DMS 273 treated with DMSO at 0.1 percent for 48 hours (cell line): ENCODE measurements at regions not wholly inside any gene's neighbourhood (a gene's known extent, or its start where the extent isn't known, plus 50 kb on each side); places are given as distances from the start of the nearest gene placed in this dataset.
"Not testable (repeated sequence)": the region's sequence is repeated elsewhere in the genome, so short reads cannot be mapped to it uniquely, and the experiment has no call there.

Experiments used
- DNase-seq: peaks from one replicate; lab custom pipeline; 2025; lab: John Stamatoyannopoulos, UW

DNA sequence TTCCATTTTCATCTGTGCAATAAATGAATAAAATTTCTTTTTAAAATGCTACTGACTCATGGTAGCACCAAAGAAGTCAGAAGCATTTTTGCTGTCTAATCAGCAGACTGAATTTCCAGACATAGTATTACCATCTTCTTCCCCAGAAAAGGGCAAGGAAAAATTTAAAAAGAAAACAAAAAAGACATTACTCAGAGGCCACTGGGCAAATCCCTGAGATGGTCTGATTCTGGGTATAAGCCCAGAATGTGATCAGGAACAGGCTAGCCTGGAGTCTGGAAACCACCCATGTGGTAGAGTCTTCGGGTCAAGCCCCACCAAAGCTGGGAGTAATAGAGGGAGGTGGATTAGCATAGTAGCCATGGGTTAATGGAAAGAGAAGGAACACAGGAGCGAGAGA is 342.8 kb downstream of the FBXW7 start:
- DNase-seq: no peak

DNA sequence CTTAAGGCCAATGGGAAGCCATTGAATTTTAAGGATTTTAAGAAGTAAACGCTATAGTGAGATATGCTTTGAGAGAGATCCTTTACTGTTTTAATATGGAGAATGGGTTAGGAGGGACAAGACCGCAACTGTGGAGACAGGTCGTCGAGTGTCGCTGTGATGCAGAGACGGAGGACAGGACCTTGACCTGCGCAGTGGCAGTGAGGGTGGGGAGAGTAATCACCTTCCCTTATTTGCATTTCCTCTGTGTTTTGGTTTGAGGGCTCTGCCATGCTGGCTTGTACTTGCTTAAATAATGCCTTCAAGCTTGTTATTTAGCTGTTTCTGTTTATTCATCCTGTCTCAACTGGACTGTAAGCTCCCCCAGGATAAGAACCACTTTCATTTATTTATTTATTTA is 345.0 kb downstream of the FBXW7 start:
- no peak for DNase-seq

DNA sequence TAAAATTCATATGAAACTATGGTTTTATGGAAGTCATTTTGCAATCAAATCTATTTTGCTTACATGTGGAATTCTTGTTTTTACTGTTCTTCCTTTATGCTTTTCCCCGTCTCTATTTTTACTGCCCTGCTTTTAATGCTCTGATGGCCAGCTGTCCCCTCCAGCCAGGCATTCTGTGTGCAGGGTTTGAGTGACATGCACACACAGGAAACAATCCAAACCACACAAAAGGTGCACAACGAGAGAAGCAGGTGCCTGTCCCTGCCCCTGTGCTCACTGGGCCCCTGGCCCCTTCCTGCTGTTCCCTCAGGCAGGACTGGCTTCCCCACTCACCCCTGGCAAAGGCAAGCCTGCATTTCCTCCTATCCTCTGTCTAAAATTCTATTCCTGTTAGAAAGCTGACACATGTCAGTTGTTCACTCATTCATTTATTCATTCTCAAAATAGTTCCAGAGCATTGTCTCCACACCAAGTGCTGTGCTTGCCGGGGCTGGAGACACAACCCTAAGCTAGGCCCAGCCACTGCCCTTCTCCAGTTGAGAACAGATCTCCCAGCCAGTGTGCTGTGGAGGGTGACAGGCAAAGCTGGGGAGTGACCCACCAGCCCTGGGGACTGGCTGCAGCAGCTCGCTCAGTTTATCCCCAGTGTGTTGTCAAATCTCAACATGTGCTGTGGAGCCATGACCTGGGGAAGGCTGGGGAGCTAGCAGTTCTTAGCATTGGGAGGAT is 346.3 kb downstream of the FBXW7 start:
- no peak for DNase-seq

DNA sequence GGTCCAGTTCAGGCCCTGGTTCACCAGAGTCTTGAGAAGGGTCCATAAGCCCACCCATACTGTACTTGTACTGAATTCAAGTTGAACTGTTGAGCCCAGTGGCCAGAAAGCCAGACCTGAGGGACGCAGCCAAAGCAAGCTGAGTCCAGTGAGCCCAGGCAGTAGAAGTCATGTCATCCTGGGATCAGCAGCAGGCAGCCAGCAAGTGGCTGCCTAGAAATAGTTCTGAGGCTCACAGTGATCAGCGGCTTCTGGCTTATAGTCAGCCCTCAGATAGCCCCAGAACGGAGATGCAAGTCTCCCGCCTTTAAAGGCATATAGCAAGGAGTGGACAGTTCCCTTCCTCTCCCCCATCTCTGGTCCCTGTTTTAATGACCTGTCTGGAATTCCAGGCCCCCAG is 347.1 kb downstream of the FBXW7 start:
- DNase-seq: no peak

DNA sequence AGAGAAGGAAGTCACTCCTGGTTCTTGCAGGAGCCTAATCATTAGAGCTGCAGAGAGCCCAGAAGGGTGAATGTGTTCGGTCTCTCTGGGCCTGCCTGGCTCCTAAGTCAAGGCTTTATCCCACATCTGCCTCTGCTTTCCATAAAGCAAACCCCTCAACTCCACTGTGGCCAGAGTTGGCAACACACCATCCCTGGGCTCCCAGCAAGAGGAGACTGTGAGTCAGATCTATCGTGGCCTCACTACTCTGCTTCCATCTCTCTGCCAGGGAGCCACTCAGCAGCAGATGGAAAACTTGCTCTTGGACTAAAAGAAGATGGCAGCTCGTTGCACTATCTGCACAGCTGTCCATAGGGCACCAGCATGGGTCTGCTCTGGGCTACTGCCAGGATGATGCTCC is 348.2 kb downstream of the FBXW7 start:
- DNase-seq: no peak

DNA sequence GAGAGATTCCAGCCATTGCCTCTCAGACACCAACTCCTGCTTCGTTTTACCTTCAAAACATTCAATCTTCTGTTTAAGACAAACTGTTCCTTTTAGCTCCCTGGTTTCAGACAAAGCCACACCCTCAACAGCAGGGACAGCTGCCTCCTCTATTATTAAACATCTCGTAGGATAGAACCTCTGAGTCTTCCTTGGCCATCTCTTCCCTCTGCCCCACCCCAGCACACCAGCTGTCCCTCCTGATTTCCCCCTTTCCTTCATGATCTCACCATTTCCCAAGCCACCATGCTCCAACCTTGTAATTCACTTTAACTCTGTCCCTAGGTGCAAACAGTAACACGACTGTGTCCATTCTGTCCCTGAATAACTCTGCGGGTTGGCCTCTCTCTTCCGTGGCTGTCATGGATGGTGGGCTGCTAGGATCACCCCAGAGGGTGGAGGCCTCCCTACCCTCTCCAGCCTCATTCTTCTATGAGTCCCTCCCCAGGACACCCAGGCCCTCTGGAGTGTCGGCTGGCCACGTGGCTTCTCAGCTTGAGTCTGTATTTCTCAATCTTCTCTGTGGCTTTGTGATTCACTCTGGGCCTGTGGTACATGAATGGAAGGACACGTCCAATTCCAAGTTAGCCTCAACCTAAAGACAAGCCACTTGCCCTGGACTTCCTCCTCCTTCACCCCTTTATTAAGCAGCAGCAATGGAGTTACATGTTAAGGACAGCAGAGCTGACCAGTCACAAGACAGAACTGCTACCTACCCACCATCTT is 349.9 kb downstream of the FBXW7 start:
- no peak for DNase-seq

DNA sequence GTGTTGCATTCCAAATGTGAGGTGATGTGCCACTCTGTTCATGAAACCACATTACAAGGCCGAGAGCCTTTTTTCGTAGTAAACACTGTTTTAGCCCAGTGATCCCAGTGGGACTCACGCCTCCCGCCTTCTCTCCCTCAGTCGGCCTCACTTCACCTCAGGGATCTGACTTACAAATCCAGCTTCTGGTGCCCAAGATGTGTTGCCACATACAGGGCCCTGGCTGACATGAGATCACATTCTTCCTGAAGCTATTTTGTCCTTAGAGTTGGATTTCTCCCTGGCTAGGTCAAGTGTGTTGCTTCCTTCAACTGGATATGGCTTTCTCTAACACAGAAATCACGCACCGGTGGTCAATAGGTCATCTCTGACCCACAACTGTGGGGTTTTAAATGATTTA is 354.7 kb downstream of the FBXW7 start:
- DNase-seq: no peak

DNA sequence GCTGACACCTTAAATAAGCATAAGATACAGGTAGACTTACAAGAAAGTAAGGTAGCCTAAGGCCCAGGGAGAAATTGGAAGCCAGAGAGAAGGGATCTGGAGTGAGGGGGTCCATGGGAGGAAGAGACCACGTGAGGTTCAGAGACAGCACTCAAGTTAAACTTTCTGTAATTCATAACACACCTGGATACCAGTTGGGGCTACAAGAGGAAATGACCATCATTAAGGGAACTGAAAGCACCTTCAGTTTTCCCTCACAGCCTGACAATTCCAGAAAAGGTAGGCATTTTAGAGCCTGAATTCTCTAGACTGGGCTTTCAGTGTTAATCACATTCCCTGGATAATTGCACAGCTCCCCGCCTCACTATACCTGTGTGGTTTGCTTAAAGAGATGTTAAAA is 355.5 kb downstream of the FBXW7 start:
- no peak for DNase-seq

DNA sequence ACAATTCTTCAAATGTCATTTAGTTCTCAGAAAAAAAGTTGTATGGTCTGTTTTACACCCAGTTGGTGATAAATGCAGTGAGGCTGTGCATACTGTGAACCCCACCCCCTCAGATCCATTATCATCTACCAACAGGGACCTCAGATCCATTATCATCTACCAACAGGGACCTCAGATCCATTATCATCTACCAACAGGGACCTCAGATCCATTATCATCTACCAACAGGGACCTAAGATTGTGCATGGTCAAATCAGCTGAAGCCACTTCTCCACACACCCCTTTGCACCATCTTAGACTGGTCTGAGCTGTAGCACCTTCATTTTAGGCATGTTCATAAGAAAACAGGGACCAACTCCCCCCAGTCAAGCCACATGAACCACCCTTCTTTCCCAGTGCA is 358.4 kb downstream of the FBXW7 start:
- DNase-seq: not testable (repeated sequence)

DNA sequence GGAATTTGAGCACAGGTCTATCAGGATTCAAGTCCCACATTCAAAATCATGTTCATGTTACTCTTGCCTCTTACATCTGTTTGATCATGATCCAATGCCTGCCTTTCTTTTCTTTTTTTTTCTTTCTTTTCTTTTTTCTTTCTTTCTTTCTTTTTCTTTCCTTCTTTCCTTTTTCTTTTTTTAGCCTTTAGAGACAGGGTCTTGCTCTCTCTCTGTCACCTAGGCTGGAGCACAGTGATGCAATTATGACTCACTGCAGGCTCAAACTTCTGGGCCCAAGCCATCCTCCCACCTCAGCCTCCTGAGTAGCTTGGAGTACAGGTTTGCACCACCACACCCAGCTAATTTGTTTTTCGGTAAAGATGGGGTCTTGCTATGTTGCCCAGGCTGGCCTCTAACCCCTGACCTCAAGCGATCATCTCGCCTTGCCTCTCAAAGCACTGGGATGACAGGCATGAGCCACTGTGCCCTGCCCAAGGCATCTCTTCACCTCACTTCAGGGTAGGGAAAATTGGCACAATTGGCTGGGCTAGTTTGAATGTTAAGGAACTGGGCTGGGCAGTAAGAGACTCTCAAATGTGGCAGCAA is 359.2 kb downstream of the FBXW7 start:
- no peak for DNase-seq

DNA sequence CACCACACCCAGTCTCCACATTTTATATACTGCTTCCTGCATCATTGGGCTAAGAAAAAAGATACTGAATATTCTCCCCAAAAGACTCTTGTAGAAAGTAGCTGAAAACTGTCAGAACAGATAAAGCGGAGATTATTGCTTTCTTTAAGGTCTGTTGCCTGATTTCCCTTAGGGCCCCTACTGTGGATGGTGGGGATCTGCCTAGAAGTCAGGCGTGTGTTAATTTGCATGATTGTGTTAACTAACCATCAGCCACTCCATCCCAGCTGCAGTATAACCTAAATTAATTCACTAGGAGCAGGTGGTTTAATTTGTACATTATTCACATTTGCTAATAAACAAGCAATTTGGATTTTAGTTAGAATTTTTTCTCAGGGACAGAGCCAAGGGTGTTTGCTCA is 360.3 kb downstream of the FBXW7 start:
- DNase-seq: no peak

DNA sequence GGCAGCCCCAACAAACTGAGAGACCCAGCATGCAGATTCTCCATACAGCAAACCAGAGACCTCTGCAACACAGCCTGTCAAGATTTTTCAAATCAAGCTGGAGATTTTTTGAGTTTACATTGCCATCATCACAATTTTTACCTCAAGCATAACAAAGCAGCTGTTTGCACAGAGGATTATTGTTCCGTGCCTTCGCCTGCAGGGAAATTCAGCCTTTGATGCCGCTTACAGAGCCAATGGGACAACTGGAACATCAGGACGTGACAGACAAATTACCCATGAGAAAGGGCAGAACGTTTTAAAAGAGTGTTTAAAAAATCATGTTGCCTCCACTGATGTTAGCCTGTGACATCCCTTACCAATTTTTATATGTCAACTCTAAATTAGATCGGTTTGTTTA is 363.7 kb downstream of the FBXW7 start:
- no peak for DNase-seq

DNA sequence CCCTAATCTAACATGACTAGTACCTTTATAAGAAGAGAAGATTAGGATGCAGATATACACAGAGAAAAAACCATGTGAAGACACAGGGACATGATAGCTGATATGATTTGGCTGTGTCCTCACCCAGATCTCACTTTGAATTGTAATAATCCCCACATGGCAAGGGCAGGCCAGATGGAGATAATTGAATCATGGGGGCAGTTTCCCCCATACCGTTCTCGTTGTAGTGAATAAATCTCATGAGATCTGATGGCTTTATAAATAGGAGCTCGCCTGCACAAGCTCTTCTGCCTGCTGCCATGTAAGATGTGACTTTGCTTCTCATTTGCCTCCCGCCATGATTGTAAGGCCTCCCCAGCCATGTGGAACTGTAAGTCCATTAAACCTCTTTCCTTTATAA is 364.3 kb downstream of the FBXW7 start:
- DNase-seq: no peak

DNA sequence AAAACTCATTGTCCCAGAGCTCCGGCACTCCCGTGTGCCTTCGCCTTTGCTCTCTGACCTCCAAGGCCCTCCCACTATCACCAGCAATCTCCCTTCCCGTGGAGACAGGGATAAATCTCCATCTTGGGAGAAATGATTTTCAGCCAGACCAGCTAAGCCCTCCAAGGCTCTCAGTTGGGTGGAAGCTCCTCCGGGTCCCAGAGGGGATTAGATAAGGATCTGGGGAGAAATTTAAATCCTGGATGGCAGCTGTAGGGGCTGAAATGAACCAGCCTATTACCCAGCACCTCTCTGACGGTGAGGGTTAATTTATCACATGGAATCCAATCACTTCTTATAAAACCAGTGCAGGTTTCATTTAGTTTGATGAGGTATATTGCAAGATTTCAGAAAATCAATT is 366.2 kb downstream of the FBXW7 start:
- no peak for DNase-seq

DNA sequence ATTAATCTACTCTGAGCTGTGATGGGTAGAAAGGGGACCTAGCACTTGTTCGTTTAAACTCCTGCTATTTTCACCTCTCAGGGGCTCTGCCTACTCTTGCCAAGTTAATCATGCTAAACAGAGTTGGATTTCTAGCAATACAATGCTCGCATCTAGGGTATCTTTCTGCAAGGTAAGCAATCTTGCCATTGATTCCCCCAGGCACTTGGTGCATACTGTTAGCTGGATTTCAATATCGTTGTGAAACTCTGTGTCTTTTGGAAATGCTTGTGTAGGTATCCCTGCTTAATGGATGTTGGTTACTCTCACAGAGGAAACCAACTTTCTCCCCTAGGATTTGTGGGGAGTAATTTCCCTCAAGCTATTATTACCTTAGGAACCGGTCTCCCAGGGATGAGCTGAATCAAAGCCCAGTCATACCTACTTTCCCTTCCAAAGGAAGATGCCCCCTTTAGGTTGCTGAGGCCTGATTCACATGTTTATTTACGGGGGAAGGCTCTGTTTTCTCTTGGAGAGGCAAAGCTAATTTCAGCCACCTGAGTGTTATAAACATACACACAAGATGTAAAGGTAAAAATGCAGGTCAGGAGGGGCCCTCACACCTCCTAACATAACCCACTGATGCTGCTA is 366.8 kb downstream of the FBXW7 start:
- DNase-seq: no peak

DNA sequence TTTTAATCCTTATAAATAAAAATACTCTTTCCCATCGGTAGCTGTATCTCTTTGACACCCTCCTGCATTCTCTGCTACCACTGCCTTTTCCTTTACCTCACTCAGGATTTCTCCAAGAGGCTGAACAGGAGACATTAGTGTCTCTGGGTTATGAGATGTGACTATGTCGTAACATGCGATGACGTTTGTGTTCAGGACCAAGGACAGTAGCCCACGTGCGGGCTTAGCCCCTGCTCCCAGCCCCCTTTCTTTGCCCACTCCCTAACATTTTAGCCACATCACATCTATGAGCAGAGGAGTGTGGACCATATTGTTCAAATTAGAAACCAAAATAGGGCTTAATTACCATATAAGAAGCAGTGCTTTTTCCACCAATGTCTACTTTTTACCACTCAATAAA is 369.3 kb downstream of the FBXW7 start:
- DNase-seq: no peak

DNA sequence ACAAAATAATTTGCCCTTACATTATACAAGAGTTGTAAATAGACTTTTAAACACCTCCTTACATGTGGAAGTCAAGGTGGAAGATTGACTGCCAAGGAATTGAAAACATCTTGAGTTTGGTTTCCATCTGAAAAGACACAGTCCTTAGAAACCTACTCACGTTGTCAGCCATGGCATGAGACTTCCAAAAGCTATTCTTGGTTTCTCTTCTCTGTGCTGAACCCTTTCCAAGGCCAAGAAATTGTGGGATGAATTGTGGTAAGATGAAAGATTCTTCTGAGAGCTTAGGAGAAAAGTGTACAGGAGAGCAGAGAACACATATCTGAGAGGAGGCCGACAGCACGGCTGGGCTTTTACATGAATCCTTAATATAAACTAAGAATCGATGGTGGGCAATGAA is 370.0 kb downstream of the FBXW7 start:
- no peak for DNase-seq

DNA sequence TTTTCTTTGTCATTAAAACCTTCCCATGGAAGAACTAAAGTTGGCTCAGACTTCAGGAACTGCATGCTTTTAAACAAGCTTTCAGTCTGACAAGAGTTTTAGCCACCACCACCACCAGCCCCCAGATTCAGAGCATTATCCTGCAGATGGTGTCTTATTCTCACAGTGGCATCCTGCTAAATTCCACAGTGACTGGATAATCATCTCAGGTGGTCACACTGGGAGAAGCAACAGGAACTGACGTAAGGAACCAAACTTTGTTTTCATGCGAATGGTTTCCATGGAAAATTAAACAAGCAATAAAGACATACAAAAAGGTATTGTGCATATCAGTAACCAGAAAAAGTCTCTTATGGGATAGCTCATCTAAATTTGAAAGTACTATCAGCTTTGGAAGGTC is 370.7 kb downstream of the FBXW7 start:
- DNase-seq: no peak

DNA sequence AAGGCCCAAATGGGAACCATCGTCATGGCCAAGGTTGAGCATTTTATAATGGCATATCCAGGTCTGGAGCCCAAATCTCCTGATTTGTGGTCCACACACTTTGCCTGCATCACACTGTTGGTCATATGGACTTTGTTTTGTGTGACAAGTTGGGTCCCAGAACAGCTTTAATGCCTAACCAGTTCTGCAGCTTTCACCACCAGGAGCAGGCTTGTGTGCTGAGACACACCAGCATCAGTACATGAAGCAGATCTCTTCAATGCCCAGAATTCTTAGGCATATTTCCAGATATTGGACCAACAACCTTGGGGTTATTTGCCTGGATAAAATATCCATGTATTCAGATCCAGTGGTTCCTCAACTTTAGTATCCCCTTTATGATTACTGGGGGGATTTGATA is 371.3 kb downstream of the FBXW7 start:
- no peak for DNase-seq

DNA sequence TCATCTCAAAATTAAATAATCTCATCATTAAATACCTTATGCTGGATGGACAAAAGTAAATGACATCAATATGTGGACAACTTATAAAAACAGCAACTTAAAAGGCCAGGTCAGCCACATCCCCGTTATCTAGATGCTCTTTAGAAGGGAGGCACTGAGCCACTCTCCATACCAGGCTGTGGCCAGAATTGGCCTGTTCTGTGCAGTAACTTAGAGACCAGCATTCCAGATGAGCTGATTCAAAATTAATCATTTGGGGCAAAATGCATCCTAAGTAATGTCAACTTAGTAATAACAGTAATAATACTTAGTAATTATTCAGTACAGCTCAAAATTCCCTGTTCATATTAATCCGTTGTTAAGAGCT is 373.6 kb downstream of the FBXW7 start:
- no peak for DNase-seq

DNA sequence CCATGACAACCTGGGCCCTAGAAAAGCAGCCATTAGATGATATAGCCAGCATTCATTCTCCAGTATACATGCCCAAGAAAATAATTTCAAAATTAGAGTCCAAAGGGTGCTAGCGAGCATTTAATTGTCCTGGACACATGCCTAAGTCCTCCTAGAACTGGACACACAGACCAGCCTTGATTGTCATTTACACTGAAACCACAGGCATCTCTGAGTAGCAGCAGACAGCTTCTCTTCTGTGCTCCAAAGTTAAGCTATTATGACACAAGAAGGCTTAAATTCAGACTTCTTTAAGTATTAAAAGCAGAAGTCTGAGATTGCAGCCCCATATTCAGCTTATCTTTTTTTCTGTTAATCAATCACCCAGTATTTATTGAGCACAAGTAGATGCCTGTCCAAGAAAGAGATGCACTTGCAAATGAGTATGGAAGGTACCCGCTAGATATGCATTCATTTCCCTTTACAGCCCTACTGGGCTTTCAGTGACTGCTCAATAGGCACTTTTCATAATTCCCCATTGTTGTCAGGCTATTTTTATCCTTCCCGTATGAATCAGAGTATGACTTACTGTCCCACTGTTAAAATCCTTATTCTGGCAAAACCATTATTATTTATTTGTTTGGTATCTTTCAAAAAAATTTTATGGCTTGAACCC is 374.1 kb downstream of the FBXW7 start:
- no peak for DNase-seq

DNA sequence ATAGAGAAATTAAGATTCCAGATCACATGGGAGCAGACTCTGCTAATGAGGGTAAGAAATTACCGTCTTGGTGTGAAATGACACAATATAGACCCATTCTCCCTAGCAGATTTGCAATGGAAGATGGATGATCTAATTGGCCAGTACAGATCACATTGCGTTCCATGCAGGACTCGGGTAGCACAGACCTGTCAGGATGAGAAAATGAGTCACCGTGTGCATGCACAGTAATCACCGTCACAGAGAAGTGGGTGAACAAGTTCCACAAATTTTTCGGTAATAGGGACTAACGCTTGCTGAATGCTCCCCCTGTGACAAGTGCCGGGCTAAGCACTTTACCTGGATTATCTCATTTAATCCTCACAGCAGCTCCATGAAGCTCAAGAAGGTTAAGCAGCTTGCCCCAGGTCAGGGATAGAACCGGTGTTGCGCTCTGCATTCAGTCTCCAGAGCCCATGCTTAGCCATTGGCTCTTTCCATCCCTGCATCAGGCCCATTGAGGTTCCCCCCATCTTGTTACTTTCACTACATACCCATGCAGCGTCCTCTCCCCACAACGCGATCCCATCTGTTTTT is 375.6 kb downstream of the FBXW7 start:
- DNase-seq: no peak
